Left renal pelvis (tissue), 4 donors: ENCODE measurements at regions not wholly inside any gene's neighbourhood (a gene's known extent, or its start where the extent isn't known, plus 50 kb on each side); places are given as distances from the start of the nearest gene placed in this dataset.

Experiments used
- DNase-seq, 4 donors: peaks; one replicate each; pipeline ENCODE4 v3.0.0-alpha.2; 2013; ENCODE audit warnings: low read depth in 4 of 4, low spot score in 3 of 4

GRCh38 chrX:7307720-7308119 lies 159.8 kb upstream of the PUDP start:
- no peak for DNase-seq

- DNase-seq: no peak
These were observed 146.5 kb upstream of the PUDP start for GRCh38 chrX:7294483-7294882.

- DNase-seq: no peak
These were observed 138.3 kb upstream of the PUDP start for GRCh38 chrX:7286168-7286837.

GRCh38 chrX:7285765-7286164 lies 137.8 kb upstream of the PUDP start:
- DNase-seq: no peak

- no peak for DNase-seq
These were observed 135.8 kb upstream of the PUDP start for GRCh38 chrX:7283741-7284140.

GRCh38 chrX:7280520-7280919 lies 132.6 kb upstream of the PUDP start:
- no peak for DNase-seq

GRCh38 chrX:7272346-7272745 lies 124.4 kb upstream of the PUDP start:
- DNase-seq: no peak

GRCh38 chrX:7270933-7271332 lies 123.0 kb upstream of the PUDP start:
- DNase-seq: no peak

GRCh38 chrX:7269991-7270390 lies 122.0 kb upstream of the PUDP start:
- no peak for DNase-seq

- no peak for DNase-seq
These were observed 121.6 kb upstream of the PUDP start for GRCh38 chrX:7269589-7269988.

GRCh38 chrX:7266288-7266687 lies 118.3 kb upstream of the PUDP start:
- DNase-seq: no peak

- no peak for DNase-seq
These were observed 116.4 kb upstream of the PUDP start for GRCh38 chrX:7264399-7264798.

- DNase-seq: no peak
These were observed 116.0 kb upstream of the PUDP start for GRCh38 chrX:7263961-7264360.

- no peak for DNase-seq
These were observed 115.4 kb upstream of the PUDP start for GRCh38 chrX:7263330-7263729.

GRCh38 chrX:7262551-7262950 lies 114.6 kb upstream of the PUDP start:
- no peak for DNase-seq

GRCh38 chrX:7261672-7262332 lies 113.8 kb upstream of the PUDP start:
- DNase-seq: no peak

- DNase-seq: no peak
These were observed 106.2 kb upstream of the PUDP start for GRCh38 chrX:7254144-7254543.

- DNase-seq: no peak
These were observed 105.6 kb upstream of the PUDP start for GRCh38 chrX:7253565-7253964.

- no peak for DNase-seq
These were observed 104.2 kb upstream of the PUDP start for GRCh38 chrX:7252013-7252610.

- DNase-seq: no peak
These were observed 99.4 kb upstream of the PUDP start for GRCh38 chrX:7247346-7247745.

- DNase-seq: no peak
These were observed 96.5 kb upstream of the PUDP start for GRCh38 chrX:7244405-7244804.

GRCh38 chrX:7242613-7243012 lies 94.7 kb upstream of the PUDP start:
- no peak for DNase-seq
